Right atrium auricular region (tissue), 2 donors: ENCODE measurements at regions not wholly inside any gene's neighbourhood (a gene's known extent, or its start where the extent isn't known, plus 50 kb on each side); places are given as distances from the start of the nearest gene placed in this dataset.

Experiments used
- DNase-seq: peaks from one replicate; pipeline ENCODE4 v3.0.0-alpha.2; 2019; ENCODE audit warnings: low spot score
- H3K27ac ChIP-seq, 2 donors: fragments of 200-600 bp; sonication (generic); 1 replicate in 1 of 2; 2 replicates in 1 of 2; pipeline ENCODE4 v1.5.1; 2016 to 2019
- H3K27me3 ChIP-seq, 2 donors: fragments of 200-600 bp; sonication (generic); one replicate each; pipeline versions ENCODE4 v1.5.1 to v1.6.0; 2017 to 2019
- H3K36me3 ChIP-seq: fragments of 200-600 bp; sonication (generic); one replicate; pipeline ENCODE4 v1.5.1; 2016
- H3K4me1 ChIP-seq, 2 donors: fragments of 200-600 bp; sonication (generic); one replicate each; pipeline versions ENCODE4 v1.5.1 to v1.6.0; 2017 to 2019
- H3K4me3 ChIP-seq, 2 donors: fragments of 200-600 bp; sonication (generic); 1 replicate in 1 of 2; 2 replicates in 1 of 2; pipeline ENCODE4 v1.5.1; 2017 to 2019; ENCODE audit warnings: mild to moderate bottlenecking in 1 of 2, moderate library complexity in 1 of 2
- H3K9me3 ChIP-seq, 2 donors: fragments of 200-600 bp; sonication (generic); one replicate each; pipeline ENCODE4 v1.5.1; 2019
- CTCF ChIP-seq, 2 donors: fragments of 200-600 bp; sonication (generic); IDR thresholded peaks; one replicate each; pipeline ENCODE4 v1.5.1; 2019; ENCODE audit warnings: antibody characterized with exemption in 2 of 2

GRCh38 chr3:164514576-164514975 lies 563.7 kb downstream of the SI start:
- no peak for DNase-seq
- TF ChIP-seq CTCF (IDR thresholded peaks at IDR 0.05), result no peak
- Histone ChIP-seq H3K27me3 (no peaks in the 10 kb centered on the region), H3K4me3 (no peak overlapping the region), H3K36me3 (no peaks in the 10 kb centered on the region), H3K9me3 (peaks cover 0 to 14% of the 10 kb centered on the region in 2 donors), H3K4me1 (no peaks in the 10 kb centered on the region), H3K27ac (no peak overlapping the region)

GRCh38 chr3:164507886-164508285 lies 570.4 kb downstream of the SI start:
- no peak overlapping the region for H3K4me3 ChIP-seq

GRCh38 chr3:164498917-164499316 lies 579.4 kb downstream of the SI start:
- no peak for DNase-seq
- H3K9me3 ChIP-seq, result no peaks in the 10 kb centered on the region
- no peak overlapping the region for H3K27ac ChIP-seq
- H3K4me3 ChIP-seq, result no peak overlapping the region
- no peak for TF ChIP-seq CTCF (IDR thresholded peaks at IDR 0.05)
- no peaks in the 10 kb centered on the region for H3K36me3 ChIP-seq
- H3K27me3 ChIP-seq, result no peaks in the 10 kb centered on the region
- no peaks in the 10 kb centered on the region for H3K4me1 ChIP-seq

More at GRCh38 chr3:164507886-164508285, 570.4 kb downstream of the SI start:
- no peaks in the 10 kb centered on the region for H3K27me3 ChIP-seq
- no peak for TF ChIP-seq CTCF (IDR thresholded peaks at IDR 0.05)
- H3K4me1 ChIP-seq, result no peaks in the 10 kb centered on the region
- H3K9me3 ChIP-seq, result no peaks in the 10 kb centered on the region
- no peak overlapping the region for H3K27ac ChIP-seq
- DNase-seq, result no peak
- H3K36me3 ChIP-seq, result no peaks in the 10 kb centered on the region

GRCh38 chr3:164488893-164489292 lies 589.4 kb downstream of the SI start:
- Histone ChIP-seq H3K4me3 (no peak overlapping the region), H3K36me3 (no peaks in the 10 kb centered on the region), H3K4me1 (no peaks in the 10 kb centered on the region), H3K27me3 (no peaks in the 10 kb centered on the region), H3K27ac (no peak overlapping the region), H3K9me3 (no peaks in the 10 kb centered on the region)
- DNase-seq, result no peak
- TF ChIP-seq CTCF (IDR thresholded peaks at IDR 0.05), result no peak

- Histone ChIP-seq H3K36me3 (no peaks in the 10 kb centered on the region), H3K4me1 (no peaks in the 10 kb centered on the region), H3K27me3 (no peaks in the 10 kb centered on the region), H3K9me3 (no peaks in the 10 kb centered on the region), H3K27ac (no peak overlapping the region), H3K4me3 (no peak overlapping the region)
- TF ChIP-seq CTCF (IDR thresholded peaks at IDR 0.05), result no peak
- DNase-seq, result no peak
Measured at GRCh38 chr3:164486150-164486549, 592.1 kb downstream of the SI start.

GRCh38 chr3:164479978-164480377 lies 598.3 kb downstream of the SI start:
- Histone ChIP-seq H3K9me3 (no peaks in the 10 kb centered on the region), H3K4me1 (no peaks in the 10 kb centered on the region), H3K4me3 (no peak overlapping the region), H3K27ac (no peak overlapping the region), H3K36me3 (no peaks in the 10 kb centered on the region), H3K27me3 (no peaks in the 10 kb centered on the region)
- DNase-seq, result no peak
- TF ChIP-seq CTCF (IDR thresholded peaks at IDR 0.05), result no peak
